HG03095 (cell line): ENCODE measurements at regions not wholly inside any gene's neighbourhood (a gene's known extent, or its start where the extent isn't known, plus 50 kb on each side); places are given as distances from the start of the nearest gene placed in this dataset.

Experiments
- ATAC-seq: cut with Tn5 transposase; IDR thresholded peaks from one replicate; pipeline ENCODE4 v1.9.1; 2021; ENCODE audit warnings: moderate library complexity; ENCODE audit not compliant: unreplicated experiment

- ATAC-seq, result no peak
Measured at GRCh38 chr17:63365366-63366240, 80.5 kb downstream of the CYB561 start.

- ATAC-seq, result no peak
Measured at GRCh38 chr17:63366241-63366566, 79.9 kb downstream of the CYB561 start.

- no peak for ATAC-seq
Measured at GRCh38 chr17:63369233-63369632, 76.9 kb downstream of the CYB561 start.

GRCh38 chr17:63370696-63371095 lies 75.4 kb downstream of the CYB561 start:
- ATAC-seq, result no peak

- ATAC-seq, result no peak
Measured at GRCh38 chr17:63376949-63377348, 69.2 kb downstream of the CYB561 start.

- no peak for ATAC-seq
Measured at GRCh38 chr17:63378411-63379375, 67.4 kb downstream of the CYB561 start.

- no peak for ATAC-seq
Measured at GRCh38 chr17:63379636-63380035, 66.5 kb downstream of the CYB561 start.

- ATAC-seq, result no peak
Measured at GRCh38 chr17:63381101-63381729, 64.9 kb downstream of the CYB561 start.

GRCh38 chr17:63382136-63382535 lies 64.0 kb downstream of the CYB561 start:
- no peak for ATAC-seq
